GM18861 (cell line): ENCODE measurements at regions not wholly inside any gene's neighbourhood (a gene's known extent, or its start where the extent isn't known, plus 50 kb on each side); places are given as distances from the start of the nearest gene placed in this dataset.
"Not testable (repeated sequence)": the region's sequence is repeated elsewhere in the genome, so short reads cannot be mapped to it uniquely, and the experiment has no call there.

ENCODE experiments used
- ATAC-seq: cut with Tn5 transposase; IDR thresholded peaks from one replicate; pipeline ENCODE4 v1.9.1; 2021; ENCODE audit not compliant: unreplicated experiment

DNA sequence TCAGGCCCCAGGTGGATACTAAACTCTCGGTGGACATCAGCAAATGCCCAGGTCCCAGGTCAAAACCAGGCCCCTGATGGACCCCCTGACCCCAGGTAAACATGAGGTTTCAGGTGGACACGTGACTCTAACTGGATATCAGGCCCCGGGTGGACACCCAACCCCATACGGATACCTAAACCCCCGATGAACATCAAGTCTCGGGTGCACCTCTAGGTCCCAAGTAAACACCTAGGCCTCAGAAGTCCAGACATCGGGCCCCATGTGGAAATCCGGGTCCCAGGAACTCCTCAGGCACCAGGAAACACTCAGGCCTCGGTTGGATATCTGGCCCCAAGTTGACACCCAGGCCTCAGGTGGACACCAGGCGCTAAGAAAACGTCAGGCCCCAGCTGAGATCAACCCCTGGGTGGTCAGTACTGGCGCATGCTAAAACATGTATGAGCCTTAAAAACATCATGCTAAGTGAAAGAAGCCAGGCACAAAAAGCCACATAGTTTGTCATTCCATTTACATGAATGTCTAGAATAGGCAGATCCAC, 54.4 kb upstream of the SEPTIN5 start:
- no peak for ATAC-seq

DNA sequence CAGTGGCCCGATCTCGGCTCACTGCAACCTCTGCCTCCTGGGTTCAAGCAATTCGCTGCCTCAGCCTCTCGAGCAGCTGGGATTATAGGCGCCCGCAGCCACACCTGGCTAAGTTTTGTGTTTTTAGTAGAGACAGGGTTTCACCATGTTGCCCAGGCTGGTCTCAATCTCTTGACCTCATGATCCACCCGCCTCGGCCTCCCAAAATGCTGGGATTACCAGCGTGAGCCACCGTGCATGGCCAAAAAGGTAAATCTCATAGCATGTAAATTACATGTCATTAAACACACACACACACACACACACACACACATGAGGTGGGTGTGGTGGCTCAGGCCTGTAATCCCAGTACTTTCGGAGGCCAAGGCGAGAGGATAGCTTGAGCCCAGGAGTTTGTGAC, 53.7 kb upstream of the SEPTIN5 start:
- ATAC-seq: not testable (repeated sequence)

DNA sequence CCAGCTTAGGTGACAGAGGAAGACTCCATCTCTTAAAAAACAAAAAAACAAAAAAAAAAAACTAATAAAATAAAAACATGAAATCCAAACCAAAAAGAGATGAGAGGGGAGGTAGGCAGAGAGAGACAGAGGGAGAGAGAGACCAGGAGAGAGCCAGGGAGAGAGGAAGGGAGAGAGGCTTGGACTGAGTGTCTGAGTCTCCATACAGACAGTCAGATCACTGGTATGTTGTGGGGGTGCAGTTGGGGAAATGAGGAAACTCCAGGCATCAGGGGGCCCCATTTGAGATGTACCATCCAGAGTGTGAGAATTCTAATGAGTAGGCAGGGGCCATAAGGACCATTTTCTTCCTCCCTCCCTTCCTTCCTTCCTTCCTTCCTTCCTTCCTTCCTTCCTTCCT, 53.1 kb upstream of the SEPTIN5 start:
- ATAC-seq: no peak

DNA sequence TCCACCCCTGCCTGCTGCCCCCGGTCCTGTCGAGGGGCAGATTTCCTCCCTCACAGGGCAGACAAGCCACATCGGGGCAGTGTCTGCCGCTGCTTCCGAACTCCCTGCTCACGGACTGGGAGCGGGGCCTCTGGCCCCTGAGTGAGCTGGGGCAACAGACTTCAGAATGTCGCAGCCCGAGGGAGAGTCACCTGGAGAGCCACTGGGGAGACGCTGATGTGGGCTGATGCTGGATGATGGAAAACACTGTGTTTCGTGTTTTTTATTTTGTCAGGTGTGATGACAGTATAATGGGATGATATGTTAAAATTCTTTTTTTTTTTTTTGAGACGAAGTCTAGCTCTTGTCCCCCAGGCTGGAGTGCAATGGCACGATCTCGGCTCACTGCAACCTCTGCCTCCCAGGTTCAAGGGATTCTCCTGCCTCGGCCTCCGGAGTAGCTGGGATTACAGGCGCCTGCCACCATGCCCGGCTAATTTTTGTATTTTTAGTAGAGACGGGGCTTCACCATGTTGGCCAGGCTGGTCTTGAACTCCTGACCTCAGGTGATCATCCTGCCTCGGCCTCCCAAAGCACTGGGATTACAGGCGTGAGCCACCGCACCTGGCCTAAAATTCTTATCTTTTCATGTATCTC, 52.1 kb upstream of the SEPTIN5 start:
- not testable (repeated sequence) for ATAC-seq

DNA sequence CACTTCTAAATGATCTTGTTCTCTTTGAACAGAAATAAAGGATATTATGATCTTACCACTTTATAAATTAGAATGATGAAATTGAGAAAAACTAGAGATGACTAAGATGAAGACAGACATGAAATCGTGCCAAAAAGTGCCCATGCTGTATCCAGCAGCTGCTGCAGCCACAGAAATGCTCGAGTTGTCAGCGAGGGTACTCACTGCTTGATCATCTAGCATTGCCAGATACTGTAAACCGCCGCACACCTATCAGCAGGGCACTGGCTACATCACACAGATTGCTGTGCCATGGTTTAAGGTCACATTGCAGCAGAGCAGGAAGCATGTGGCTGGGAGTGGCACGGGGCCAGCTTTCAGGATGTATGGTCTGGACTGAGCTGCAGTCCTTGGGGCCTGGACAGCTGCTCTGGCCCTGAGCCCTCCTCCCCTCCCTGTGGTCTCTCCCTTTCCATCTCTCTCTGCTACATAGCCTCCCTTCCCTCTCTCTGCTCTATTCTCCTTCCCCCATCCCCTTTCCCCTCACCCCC, 51.0 kb upstream of the SEPTIN5 start:
- ATAC-seq: no peak

DNA sequence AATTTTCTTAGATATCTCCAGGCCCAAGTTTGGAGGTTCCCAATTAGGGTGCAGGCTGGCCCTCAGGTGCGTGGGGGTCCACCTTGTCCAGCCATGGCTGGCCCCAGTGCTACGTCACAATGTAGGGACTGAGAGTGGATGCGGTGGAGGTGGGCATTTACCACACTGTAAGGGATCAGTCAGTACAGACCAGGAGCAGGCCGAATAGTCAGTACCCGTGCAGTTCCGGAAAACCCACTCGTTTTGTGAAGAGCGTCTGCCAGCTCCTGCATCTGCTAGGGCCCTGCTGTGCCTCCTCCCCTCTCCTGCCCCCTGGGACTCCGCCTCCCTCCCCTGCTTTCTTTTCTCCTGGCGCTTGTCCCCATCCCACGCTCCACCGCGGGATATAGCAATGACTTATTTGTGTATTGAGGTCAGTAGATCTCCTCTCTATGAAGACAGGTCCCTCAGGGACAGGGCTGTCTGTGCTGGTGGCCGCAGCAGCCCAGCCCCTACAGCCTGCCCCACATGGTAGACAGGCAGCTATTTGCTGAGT, 50.4 kb upstream of the SEPTIN5 start:
- ATAC-seq: no peak

DNA sequence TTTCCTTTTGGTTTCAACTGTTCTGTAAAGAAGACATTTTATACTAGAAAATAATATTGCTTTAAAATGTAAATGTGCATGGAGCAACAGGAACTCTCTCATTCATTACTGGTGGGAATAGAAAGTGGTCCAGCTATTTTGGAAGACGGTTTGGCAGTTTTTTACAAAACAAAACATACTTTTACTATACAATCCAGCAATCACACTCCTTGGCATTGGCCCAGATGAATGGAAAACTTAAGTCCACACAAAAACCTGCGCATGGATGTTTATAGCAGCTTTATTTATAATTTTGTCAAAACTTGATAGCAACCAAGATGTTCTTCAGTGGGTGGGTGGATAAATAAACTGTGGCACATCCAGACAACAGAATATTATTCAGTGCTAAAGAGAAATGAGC, 49.9 kb upstream of the SEPTIN5 start:
- ATAC-seq: no peak
